KOPT-K1 (cell line): ENCODE measurements at regions not wholly inside any gene's neighbourhood (a gene's known extent, or its start where the extent isn't known, plus 50 kb on each side); places are given as distances from the start of the nearest gene placed in this dataset.
"Not testable (repeated sequence)": the region's sequence is repeated elsewhere in the genome, so short reads cannot be mapped to it uniquely, and the experiment has no call there.

Experiments
- H3K27ac ChIP-seq: fragments of 200-600 bp; sonication (generic); 2 replicates; pipeline ENCODE4 v1.5.1; 2016; ENCODE audit warnings: antibody characterized with exemption, mild to moderate bottlenecking, low read depth, low read length; ENCODE audit not compliant: poor library complexity, severe bottlenecking
- H3K36me3 ChIP-seq: fragments of 200-600 bp; sonication (generic); 2 replicates; pipeline ENCODE4 v1.5.1; 2017; ENCODE audit warnings: antibody characterized with exemption, mild to moderate bottlenecking, low read length, moderate library complexity; ENCODE audit not compliant: insufficient read depth
- H3K9me3 ChIP-seq: fragments of 200-600 bp; sonication (generic); 2 replicates; pipeline ENCODE4 v1.5.1; 2017; ENCODE audit warnings: antibody characterized with exemption, low read length, mild to moderate bottlenecking; ENCODE audit not compliant: insufficient read depth, poor library complexity, severe bottlenecking

DNA sequence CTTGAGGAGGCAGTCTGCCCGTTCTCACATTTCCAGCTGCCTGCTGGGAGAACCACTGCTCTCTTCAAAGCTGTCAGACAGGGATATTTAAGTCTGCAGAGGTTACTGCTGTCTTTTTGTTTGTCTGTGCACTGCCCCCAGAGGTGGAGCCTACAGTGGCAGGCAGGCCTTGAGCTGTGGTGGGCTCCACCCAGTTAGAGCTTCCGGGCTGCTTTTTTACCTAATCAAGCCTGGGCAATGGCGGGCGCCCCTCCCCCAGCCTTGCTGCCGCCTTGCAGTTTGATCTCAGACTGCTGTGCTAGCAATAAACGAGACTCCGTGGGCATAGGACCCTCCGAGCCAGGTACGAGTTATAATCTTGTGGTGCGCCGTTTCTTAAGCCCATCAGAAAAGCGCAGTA is 414.6 kb upstream of the GRIN3A start:
- not testable (repeated sequence) for H3K9me3 ChIP-seq, H3K36me3 ChIP-seq, H3K27ac ChIP-seq

DNA sequence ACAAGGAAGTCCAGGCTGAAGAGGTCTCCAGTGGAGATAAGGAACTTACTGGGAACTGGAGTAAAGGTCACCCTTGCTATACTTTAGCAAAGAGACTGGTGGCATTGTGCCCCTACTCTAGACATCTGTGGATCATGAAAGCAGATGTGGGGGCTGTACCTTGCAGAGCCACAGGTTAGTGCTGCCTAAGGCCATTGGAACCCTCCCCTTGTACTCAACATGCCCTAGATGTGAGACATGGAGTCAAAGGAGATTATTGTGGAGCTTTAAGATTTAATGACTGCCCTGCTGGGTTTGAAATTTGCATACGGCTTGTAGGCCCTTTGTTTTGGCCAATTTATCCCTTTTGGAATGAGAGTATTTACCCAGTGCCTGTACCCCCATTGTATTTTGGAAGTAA is 397.3 kb upstream of the GRIN3A start:
- H3K27ac ChIP-seq, result no peak overlapping the region
- H3K36me3 ChIP-seq, result no peaks in the 10 kb centered on the region
- H3K9me3 ChIP-seq, result no peaks in the 10 kb centered on the region

GRCh38 chr9:102124465-102124864 is 386.0 kb upstream of the GRIN3A start:
- no peaks in the 10 kb centered on the region for H3K9me3 ChIP-seq
- no peaks in the 10 kb centered on the region for H3K36me3 ChIP-seq
- H3K27ac ChIP-seq, result no peak overlapping the region

GRCh38 chr9:102114557-102114956 is 376.1 kb upstream of the GRIN3A start:
- Histone ChIP-seq H3K27ac (no peak overlapping the region), H3K36me3 (no peaks in the 10 kb centered on the region), H3K9me3 (no peaks in the 10 kb centered on the region)

DNA sequence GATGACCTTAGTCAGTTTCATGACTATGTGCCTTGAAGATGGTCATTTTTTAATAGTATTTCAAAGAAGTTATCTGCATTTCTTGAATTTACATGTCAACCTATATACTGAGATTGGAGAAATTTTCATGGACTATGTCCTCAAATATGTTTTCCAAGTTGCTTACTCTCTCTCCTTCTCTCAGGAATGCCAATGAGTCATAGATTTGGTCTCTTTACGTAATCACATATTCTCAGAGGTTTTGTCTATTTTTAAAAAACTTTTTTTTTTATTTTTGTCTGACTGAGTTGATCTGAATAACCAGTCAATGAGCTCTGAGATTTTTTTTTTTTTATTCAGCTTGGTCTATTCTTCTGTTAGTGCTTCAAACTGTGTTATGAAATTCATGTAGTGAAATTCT is 374.7 kb upstream of the GRIN3A start:
- H3K36me3 ChIP-seq, result no peaks in the 10 kb centered on the region
- no peak overlapping the region for H3K27ac ChIP-seq
- H3K9me3 ChIP-seq, result no peaks in the 10 kb centered on the region

GRCh38 chr9:102106439-102106838 is 368.0 kb upstream of the GRIN3A start:
- Histone ChIP-seq H3K9me3 (no peaks in the 10 kb centered on the region), H3K27ac (no peak overlapping the region), H3K36me3 (no peaks in the 10 kb centered on the region)

DNA sequence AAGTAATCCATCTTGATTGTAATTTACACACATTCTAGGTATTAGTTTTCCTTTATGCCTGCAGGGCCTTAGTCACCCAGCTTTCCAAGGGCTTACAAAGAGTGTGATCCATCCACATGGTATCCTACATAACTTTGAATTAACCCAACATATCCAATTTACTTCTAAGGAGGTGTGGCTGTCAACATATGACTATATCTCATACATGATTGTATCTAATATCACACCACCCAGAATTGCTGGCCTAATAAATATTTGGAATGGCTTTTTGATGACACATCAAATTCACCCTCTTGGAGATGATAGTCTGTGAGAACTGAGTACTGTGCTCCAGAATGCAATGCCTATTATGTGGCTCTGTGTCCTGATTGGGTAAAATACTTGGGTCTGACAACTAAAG is 363.3 kb upstream of the GRIN3A start:
- no peaks in the 10 kb centered on the region for H3K9me3 ChIP-seq
- H3K27ac ChIP-seq, result no peak overlapping the region
- no peaks in the 10 kb centered on the region for H3K36me3 ChIP-seq

DNA sequence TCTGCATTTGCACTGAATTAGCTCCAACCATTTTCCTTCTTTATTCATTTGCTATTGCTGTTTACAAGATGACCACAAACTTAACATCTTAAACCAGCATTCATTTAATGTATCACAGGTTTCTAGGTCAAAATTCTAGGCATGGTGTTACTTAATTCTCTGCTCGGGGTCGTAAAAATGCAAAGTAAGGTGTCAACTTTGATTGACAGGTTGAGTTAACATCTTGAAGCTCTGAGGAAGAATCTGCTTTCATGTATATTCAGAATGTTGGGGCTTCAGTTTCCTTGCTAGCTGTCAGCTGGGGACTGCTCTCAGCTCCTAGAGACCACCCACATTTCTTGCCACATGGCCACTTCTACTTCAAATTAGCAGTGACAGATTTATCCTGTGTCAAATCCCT is 348.7 kb upstream of the GRIN3A start:
- no peak overlapping the region for H3K27ac ChIP-seq
- H3K9me3 ChIP-seq, result no peaks in the 10 kb centered on the region

DNA sequence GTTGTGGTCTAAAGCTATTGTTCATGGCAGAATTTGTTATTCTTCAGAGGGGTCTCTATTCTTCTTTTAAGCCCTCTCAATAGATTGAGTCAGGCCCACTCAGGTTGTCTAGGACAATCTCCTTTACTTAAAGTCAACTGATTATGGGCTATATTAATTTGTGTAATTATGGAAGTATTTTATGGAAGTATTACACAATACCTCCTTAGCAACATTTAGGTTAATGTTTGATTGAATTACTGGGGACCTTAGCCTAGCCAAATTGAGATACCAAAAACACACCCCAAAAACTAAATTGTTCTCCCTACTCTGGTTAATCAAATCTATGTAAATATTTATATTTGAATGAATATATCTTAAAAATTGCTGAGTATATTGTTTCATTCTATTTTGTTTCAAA is 347.1 kb upstream of the GRIN3A start:
- Histone ChIP-seq H3K9me3 (no peaks in the 10 kb centered on the region), H3K27ac (no peak overlapping the region), H3K36me3 (no peaks in the 10 kb centered on the region)

More for the DNA sequence above, 348.7 kb upstream of the GRIN3A start:
- no peaks in the 10 kb centered on the region for H3K36me3 ChIP-seq

DNA sequence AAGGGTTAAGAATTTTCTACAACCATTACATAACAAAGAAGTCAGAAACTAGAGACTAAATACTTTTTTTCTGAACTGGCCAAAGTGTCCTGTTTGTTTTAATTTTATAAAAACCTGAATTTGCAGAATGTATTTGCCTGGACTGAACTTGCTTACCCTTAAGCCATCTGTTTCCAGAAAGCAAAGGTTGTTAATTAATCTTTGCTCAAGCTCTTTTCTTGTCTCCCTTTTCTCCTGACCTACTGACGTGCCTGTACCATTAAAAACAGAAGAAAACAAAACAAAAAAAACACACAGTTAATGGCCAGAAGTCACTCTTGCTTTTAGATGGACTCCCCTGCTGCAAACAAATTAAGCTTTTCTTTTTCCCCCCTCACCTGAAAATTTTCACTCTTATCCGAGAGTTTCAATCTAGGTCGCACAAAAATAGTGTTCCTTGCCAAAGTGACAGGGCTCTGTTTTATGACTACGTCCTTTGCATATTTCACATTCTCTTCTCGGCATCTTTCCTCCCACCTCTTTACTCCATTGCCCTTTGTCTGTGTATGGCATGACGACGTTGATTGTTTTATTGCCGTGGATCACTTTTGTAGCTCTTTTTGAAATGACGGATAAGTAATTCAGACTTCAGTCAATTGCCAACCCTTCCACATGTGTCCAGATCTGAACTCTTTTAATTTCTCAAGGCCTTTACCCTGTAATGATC is 333.8 kb upstream of the GRIN3A start:
- Histone ChIP-seq H3K36me3 (no peaks in the 10 kb centered on the region), H3K9me3 (no peaks in the 10 kb centered on the region), H3K27ac (no peak overlapping the region)

DNA sequence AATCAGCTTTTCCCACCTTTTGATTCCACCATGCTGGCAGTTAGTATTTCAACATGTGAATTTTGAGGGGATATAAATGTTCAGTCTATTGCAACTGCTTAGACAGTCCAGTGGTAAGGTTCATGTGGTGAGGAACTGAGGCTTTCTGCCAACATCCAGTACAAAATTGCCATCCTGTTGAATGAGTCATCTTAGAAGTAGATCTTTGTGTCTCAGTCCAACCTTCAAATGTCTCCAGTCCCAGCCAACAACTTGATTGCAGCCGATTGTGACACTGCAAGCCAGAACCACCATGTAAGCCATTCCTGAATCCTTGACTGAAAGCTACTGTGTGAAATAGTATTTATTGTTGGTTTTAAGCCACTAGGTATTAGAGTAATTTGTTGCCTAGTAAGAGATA is 331.5 kb upstream of the GRIN3A start:
- no peaks in the 10 kb centered on the region for H3K9me3 ChIP-seq
- H3K36me3 ChIP-seq, result no peaks in the 10 kb centered on the region
- H3K27ac ChIP-seq, result no peak overlapping the region

DNA sequence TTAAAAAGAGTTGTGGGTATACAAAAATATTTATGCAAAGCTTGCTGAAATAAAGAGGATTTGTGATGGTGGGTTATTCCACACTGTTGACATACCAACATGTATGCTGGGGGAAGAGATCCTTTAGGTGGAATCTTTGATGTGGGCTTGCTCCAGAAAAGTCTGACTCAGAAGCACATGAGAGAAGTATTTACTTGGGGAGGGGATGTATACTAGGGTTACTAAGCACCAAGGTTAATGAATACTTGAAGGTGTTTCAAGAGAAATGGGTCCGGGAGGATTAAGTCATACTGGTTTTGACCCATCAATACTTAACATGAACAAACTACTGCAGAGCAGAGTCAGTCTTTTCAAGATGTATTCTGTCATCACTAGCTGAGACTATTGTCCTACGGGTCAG is 316.4 kb upstream of the GRIN3A start:
- no peak overlapping the region for H3K27ac ChIP-seq
- H3K9me3 ChIP-seq, result no peaks in the 10 kb centered on the region

GRCh38 chr9:102049586-102050246 is 311.3 kb upstream of the GRIN3A start:
- Histone ChIP-seq H3K27ac (peak overlapping the region; percentile 61), H3K36me3 (no peaks in the 10 kb centered on the region)

More for the DNA sequence above, 316.4 kb upstream of the GRIN3A start:
- H3K36me3 ChIP-seq, result no peaks in the 10 kb centered on the region

GRCh38 chr9:102047549-102047948 is 309.1 kb upstream of the GRIN3A start:
- Histone ChIP-seq H3K27ac (no peak overlapping the region), H3K36me3 (no peaks in the 10 kb centered on the region), H3K9me3 (no peaks in the 10 kb centered on the region)

More at GRCh38 chr9:102049586-102050246, 311.3 kb upstream of the GRIN3A start:
- no peaks in the 10 kb centered on the region for H3K9me3 ChIP-seq

GRCh38 chr9:102044133-102044532 is 305.7 kb upstream of the GRIN3A start:
- Histone ChIP-seq H3K27ac (no peak overlapping the region), H3K9me3 (no peaks in the 10 kb centered on the region), H3K36me3 (no peaks in the 10 kb centered on the region)

- Histone ChIP-seq H3K36me3 (no peaks in the 10 kb centered on the region), H3K27ac (no peak overlapping the region), H3K9me3 (no peaks in the 10 kb centered on the region)
Measured at GRCh38 chr9:102038006-102038405, 299.6 kb upstream of the GRIN3A start.
